ENCODE measurements at regions not wholly inside any gene's neighbourhood (a gene's known extent, or its start where the extent isn't known, plus 50 kb on each side); places are given as distances from the start of the nearest gene placed in this dataset.

- TF ChIP-seq CTCF (IDR thresholded peaks at IDR 0.05; ENCODE audit: low read length, missing control alignments) = no peak
- DNase-seq (ENCODE audit: low read depth) = no peak
These were observed 81.4 kb upstream of the RPS6KA3 start for GRCh38 chrX:20348139-20348538.

DNA sequence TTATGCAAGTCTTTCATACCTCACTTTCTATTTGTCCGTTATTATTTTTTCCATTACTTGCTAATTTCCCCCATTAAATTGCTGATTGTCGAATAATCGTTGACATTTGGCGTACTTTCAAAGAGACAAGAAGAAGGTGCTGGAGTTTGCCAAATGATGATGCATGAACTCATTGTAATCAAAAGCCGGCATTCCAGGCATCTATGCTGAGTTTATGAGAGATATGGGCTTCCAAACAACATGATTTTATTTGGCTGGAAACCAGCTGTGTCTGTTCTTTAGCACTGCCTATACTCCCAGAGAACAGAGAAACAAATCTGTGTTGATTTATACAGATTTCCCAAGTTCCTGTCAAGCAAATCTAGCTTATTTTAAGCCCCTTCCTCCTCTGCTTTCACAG is 80.8 kb upstream of the RPS6KA3 start:
- DNase-seq (ENCODE audit: low read depth) = peak; percentile 52

More at GRCh38 chrX:20348139-20348538, 81.4 kb upstream of the RPS6KA3 start:
- no peak overlapping the region for H3K4me3 ChIP-seq (replicated peaks; ENCODE audit: low read depth, low read length)

DNA sequence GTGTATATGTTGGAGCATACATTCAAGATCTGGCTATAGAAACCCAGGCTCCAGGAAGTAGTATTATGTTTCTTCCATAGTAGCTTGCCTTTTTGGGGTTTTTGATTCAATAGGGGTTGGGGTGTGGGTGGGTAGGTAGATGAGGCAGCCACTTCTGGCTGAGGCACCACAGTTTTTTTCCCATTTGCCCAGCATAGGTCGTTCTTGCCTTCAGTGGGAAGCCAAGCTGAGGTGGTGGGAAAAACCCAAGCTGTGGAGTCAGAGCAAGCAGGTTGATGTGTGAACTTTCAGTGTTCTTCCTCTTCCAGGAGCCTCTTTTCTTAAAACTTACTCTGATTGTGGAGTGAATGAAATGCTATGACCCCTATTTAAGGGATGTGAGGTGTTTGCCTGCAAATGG is 67.0 kb upstream of the RPS6KA3 start:
- no peak for DNase-seq (ENCODE audit: low read depth)
- H3K4me3 ChIP-seq (replicated peaks; ENCODE audit: low read depth, low read length) = no peak overlapping the region

More for the DNA sequence above, 80.8 kb upstream of the RPS6KA3 start:
- H3K4me3 ChIP-seq (replicated peaks; ENCODE audit: low read depth, low read length) = no peak overlapping the region
- no peak for TF ChIP-seq CTCF (IDR thresholded peaks at IDR 0.05; ENCODE audit: low read length, missing control alignments)

GRCh38 chrX:20330545-20330944 is 63.8 kb upstream of the RPS6KA3 start:
- no peak for DNase-seq (ENCODE audit: low read depth)
- no peak for TF ChIP-seq CTCF (IDR thresholded peaks at IDR 0.05; ENCODE audit: low read length, missing control alignments)
- no peak overlapping the region for H3K4me3 ChIP-seq (replicated peaks; ENCODE audit: low read depth, low read length)

More for the DNA sequence above, 67.0 kb upstream of the RPS6KA3 start:
- TF ChIP-seq CTCF (IDR thresholded peaks at IDR 0.05; ENCODE audit: low read length, missing control alignments) = no peak

DNA sequence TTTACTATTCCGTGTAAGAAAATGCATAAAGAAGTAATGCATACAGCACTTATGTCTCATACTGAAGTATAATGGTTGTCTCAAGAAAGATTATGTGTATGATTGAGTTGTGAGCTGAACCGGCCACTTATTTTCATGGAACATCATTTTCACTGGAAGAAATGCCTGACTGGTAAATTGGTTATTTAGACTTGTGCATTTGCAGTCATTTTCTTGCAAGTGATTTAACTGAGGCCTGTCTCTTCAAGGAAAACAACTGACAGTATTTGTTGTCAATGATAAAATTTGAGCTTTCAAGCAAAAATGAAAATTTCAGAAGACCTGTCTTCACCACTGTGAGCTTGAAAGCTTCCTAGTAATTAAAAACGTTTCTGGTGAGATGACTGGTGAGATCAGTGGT is 62.7 kb upstream of the RPS6KA3 start:
- TF ChIP-seq CTCF (IDR thresholded peaks at IDR 0.05; ENCODE audit: low read length, missing control alignments) = no peak
- no peak for DNase-seq (ENCODE audit: low read depth)

DNA sequence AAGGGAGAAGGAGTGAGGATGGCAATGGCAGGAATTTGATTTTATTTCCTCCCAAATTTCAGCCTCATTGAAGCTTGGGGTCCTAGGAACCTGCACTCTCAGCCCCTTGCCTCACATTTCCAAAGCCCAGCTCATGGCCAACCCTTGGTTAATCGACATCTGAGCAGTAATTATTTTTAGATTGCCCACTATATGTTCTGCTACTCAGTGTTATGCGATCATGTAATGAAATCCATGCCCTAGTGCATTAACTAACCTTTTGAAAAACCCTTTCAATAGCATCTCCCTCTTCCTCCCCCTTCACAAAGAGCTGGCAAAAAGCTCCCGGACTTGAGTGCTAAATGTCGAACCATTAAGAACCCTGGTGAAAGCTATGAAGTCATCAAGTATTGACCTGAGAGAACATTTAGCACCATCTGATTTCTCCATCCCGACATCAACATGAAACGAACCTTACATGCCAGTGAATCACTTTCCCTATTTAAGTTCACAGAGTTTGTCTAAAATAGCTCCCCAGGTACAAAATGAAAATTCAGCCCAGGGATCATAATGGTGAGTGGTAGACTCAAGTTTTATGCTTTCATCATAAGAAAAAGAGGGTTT is 59.2 kb upstream of the RPS6KA3 start:
- H3K4me3 ChIP-seq (replicated peaks; ENCODE audit: low read depth, low read length) = no peak overlapping the region
- no peak for TF ChIP-seq CTCF (IDR thresholded peaks at IDR 0.05; ENCODE audit: low read length, missing control alignments)
- no peak for DNase-seq (ENCODE audit: low read depth)

More for the DNA sequence above, 62.7 kb upstream of the RPS6KA3 start:
- H3K4me3 ChIP-seq (replicated peaks; ENCODE audit: low read depth, low read length) = no peak overlapping the region

DNA sequence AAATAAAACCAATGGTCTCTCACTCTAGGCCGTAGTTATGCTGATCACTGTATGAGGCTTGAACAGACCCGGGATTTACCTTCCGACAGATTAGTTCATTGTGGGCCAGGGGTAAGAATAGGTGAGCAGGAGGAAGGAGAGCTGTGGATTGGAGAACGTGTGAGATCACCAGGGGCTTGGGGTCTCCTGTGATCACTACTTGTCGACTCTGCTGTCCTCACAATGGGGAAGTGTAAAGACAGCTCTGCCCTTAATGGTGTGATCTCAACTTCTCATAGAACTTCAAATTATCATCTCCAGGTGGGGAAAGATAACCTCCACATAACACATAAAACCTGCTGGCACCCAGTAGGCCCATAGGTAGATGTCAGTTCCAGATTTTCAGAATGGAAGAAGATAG is 56.2 kb upstream of the RPS6KA3 start:
- TF ChIP-seq CTCF (IDR thresholded peaks at IDR 0.05; ENCODE audit: low read length, missing control alignments) = no peak
- H3K4me3 ChIP-seq (replicated peaks; ENCODE audit: low read depth, low read length) = no peak overlapping the region
- no peak for DNase-seq (ENCODE audit: low read depth)
